H1 (cell line): ENCODE measurements at regions not wholly inside any gene's neighbourhood (a gene's known extent, or its start where the extent isn't known, plus 50 kb on each side); places are given as distances from the start of the nearest gene placed in this dataset.

ENCODE experiments used
- CTCF ChIA-PET: fragments of 300-600 bp; sonication (Branson Sonifier 250); formaldehyde crosslinking; loops from one replicate; lab custom pipeline; 2021; ENCODE audit not compliant: partially characterized antibody; lab: Charles Lee
- POLR2A ChIA-PET: fragments of 300-600 bp; sonication (Branson Sonifier 250); formaldehyde crosslinking; loops from one replicate; lab custom pipeline; 2021; ENCODE audit warnings: inconsistent platforms; ENCODE audit not compliant: partially characterized antibody; lab: Charles Lee
- DNase-seq, 2 experiments: peaks; one replicate each; pipeline versions ENCODE4 v3.0.0 to v3.0.0-alpha.2; 2010 to 2022; ENCODE audit warnings: low spot score in 2 of 2, low read depth in 1 of 2, mixed read lengths in 1 of 2
- FAIRE-seq: peaks from 2 replicates; lab custom pipeline; 2011; peaks lifted over from hg19 to GRCh38; lab: Jason Lieb, UNC
- H2AFZ ChIP-seq: 2 replicates; pipeline ENCODE4 v1.8.1; 2012; ENCODE audit warnings: low read length, inconsistent platforms
- H2AK5ac ChIP-seq: 2 replicates; pipeline ENCODE4 v1.6.1; 2013; ENCODE audit warnings: low read depth, low read length
- H2BK120ac ChIP-seq: replicated peaks from 2 replicates; pipeline ENCODE3; 2013; ENCODE audit warnings: low read depth, low read length, inconsistent platforms
- H2BK12ac ChIP-seq: 2 replicates; pipeline ENCODE4 v1.6.1; 2013; ENCODE audit warnings: low read depth, low read length
- H2BK15ac ChIP-seq: 2 replicates; pipeline ENCODE4 v1.6.1; 2013; ENCODE audit warnings: low read length
- H2BK20ac ChIP-seq: 2 replicates; pipeline ENCODE4 v1.6.1; 2013; ENCODE audit warnings: low read length
- H2BK5ac ChIP-seq: 2 replicates; pipeline ENCODE4 v1.6.1; 2013; ENCODE audit warnings: low read depth, low read length
- H3K14ac ChIP-seq: 2 replicates; pipeline ENCODE4 v1.6.1; 2013; ENCODE audit warnings: inconsistent platforms; ENCODE audit not compliant: insufficient read length
- H3K18ac ChIP-seq: 2 replicates; pipeline ENCODE4 v1.6.1; 2013; ENCODE audit warnings: low read length; ENCODE audit errors: extremely low read depth
- H3K23ac ChIP-seq: 2 replicates; pipeline ENCODE4 v1.6.1; 2013; ENCODE audit warnings: inconsistent platforms; ENCODE audit not compliant: insufficient read length
- H3K23me2 ChIP-seq: 2 replicates; pipeline ENCODE4 v1.6.1; 2013; ENCODE audit warnings: low read depth, low read length
- H3K27ac ChIP-seq: 2 replicates; pipeline ENCODE4 v1.6.1; 2011; ENCODE audit warnings: low read depth, low read length, inconsistent platforms
- H3K27me3 ChIP-seq, 4 experiments: replicated peaks in 1 of 4; 1 replicate in 1 of 4; 2 replicates in 3 of 4; pipeline versions ENCODE4 v1.6.1 to v1.8.1; 2011 to 2013; ENCODE audit warnings: low read length in 3 of 4, mild to moderate bottlenecking in 3 of 4, inconsistent platforms in 2 of 4, mixed read lengths in 2 of 4, moderate library complexity in 1 of 4; ENCODE audit not compliant: control insufficient read depth in 3 of 4, insufficient read depth in 3 of 4; ENCODE audit errors: extremely low read depth in 1 of 4
- H3K36me3 ChIP-seq, 4 experiments: 2 replicates each; pipeline versions ENCODE4 v1.6.1 to v1.8.1; 2011 to 2013; ENCODE audit warnings: mild to moderate bottlenecking in 4 of 4, low read length in 3 of 4, moderate library complexity in 2 of 4, control low read depth in 1 of 4, inconsistent platforms in 1 of 4; ENCODE audit not compliant: insufficient read depth in 4 of 4, control insufficient read depth in 2 of 4
- H3K4ac ChIP-seq: replicated peaks from 2 replicates; pipeline ENCODE3; 2013; ENCODE audit warnings: low read length, low read depth, mixed read lengths, inconsistent platforms; ENCODE audit not compliant: insufficient read length
- H3K4me1 ChIP-seq, 4 experiments: replicated peaks in 1 of 4; 1 replicate in 1 of 4; 2 replicates in 3 of 4; pipeline versions ENCODE4 v1.6.1 to v1.8.1; 2011 to 2013; ENCODE audit warnings: low read length in 3 of 4, inconsistent platforms in 2 of 4, mixed read lengths in 1 of 4; ENCODE audit not compliant: insufficient read depth in 4 of 4, control insufficient read depth in 3 of 4
- H3K4me2 ChIP-seq, 2 experiments: 2 replicates each; pipeline versions ENCODE4 v1.6.1 to v1.8.1; 2011 to 2013; ENCODE audit warnings: low read depth in 2 of 2, low read length in 2 of 2, control low read depth in 1 of 2, inconsistent platforms in 1 of 2, mild to moderate bottlenecking in 1 of 2; ENCODE audit not compliant: insufficient read depth in 1 of 2
- H3K4me3 ChIP-seq, 4 experiments: fragments of 200-600, 300-600 bp in 1 of 4; sonication (generic), shearing (Covaris generic), sonication (Bioruptor Twin) in 1 of 4; 2 replicates each; pipeline versions ENCODE4 v1.5.1 to v1.8.1; 2011 to 2016; ENCODE audit warnings: low read length in 4 of 4, low read depth in 3 of 4, control low read depth in 2 of 4, inconsistent platforms in 2 of 4, mild to moderate bottlenecking in 2 of 4, mixed read lengths in 1 of 4, moderate library complexity in 1 of 4; ENCODE audit not compliant: insufficient read depth in 2 of 4; ENCODE audit errors: extremely low read depth in 1 of 4
- H3K56ac ChIP-seq: replicated peaks from 2 replicates; pipeline ENCODE3; 2013; ENCODE audit warnings: low read depth, mild to moderate bottlenecking, mixed read lengths, low read length, inconsistent platforms; ENCODE audit not compliant: insufficient read length
- H3K79me1 ChIP-seq: 2 replicates; pipeline ENCODE4 v1.6.1; 2013; ENCODE audit warnings: low read depth, low read length, control low read depth
- H3K79me2 ChIP-seq, 2 experiments: 2 replicates each; pipeline versions ENCODE4 v1.6.1 to v1.8.1; 2012 to 2013; ENCODE audit warnings: low read length in 2 of 2, mild to moderate bottlenecking in 2 of 2, inconsistent platforms in 1 of 2; ENCODE audit not compliant: insufficient read depth in 2 of 2, control insufficient read depth in 1 of 2
- H3K9ac ChIP-seq, 4 experiments: replicated peaks in 1 of 4; 1 replicate in 1 of 4; 2 replicates in 3 of 4; pipeline versions ENCODE4 v1.6.1 to v1.8.1; 2011 to 2013; ENCODE audit warnings: low read depth in 3 of 4, low read length in 3 of 4, control low read depth in 2 of 4, mild to moderate bottlenecking in 2 of 4, moderate library complexity in 2 of 4, inconsistent platforms in 1 of 4; ENCODE audit errors: extremely low read depth in 1 of 4
- H3K9me3 ChIP-seq, 2 experiments: 2 replicates each; pipeline versions ENCODE4 v1.6.1 to v1.8.1; 2012 to 2013; ENCODE audit warnings: mild to moderate bottlenecking in 2 of 2, moderate library complexity in 2 of 2, control low read depth in 1 of 2, inconsistent platforms in 1 of 2, low read depth in 1 of 2, low read length in 1 of 2, mixed read lengths in 1 of 2; ENCODE audit not compliant: insufficient read depth in 2 of 2
- H4K20me1 ChIP-seq, 2 experiments: replicated peaks in 1 of 2; 2 replicates each; pipeline versions ENCODE3 to v1.8.1; 2011 to 2013; ENCODE audit warnings: inconsistent platforms in 2 of 2, low read length in 2 of 2, mild to moderate bottlenecking in 1 of 2; ENCODE audit not compliant: insufficient read depth in 2 of 2, control insufficient read depth in 1 of 2
- H4K5ac ChIP-seq: 2 replicates; pipeline ENCODE4 v1.6.1; 2013; ENCODE audit warnings: low read length, low read depth, mixed read lengths, inconsistent platforms; ENCODE audit not compliant: insufficient read length
- H4K8ac ChIP-seq: 2 replicates; pipeline ENCODE4 v1.8.0; 2013; ENCODE audit warnings: mild to moderate bottlenecking, moderate library complexity, low read length, inconsistent platforms; ENCODE audit not compliant: insufficient read depth; ENCODE audit errors: extremely low read depth
- H4K91ac ChIP-seq: replicated peaks from 2 replicates; pipeline ENCODE3; 2013; ENCODE audit warnings: low read length, mixed read lengths, inconsistent platforms; ENCODE audit not compliant: insufficient read length
- ATF2 ChIP-seq: IDR thresholded peaks from 2 replicates; pipeline ENCODE4 v1.6.1; 2012; ENCODE audit warnings: low read length, inconsistent platforms
- E2F6 ChIP-seq: IDR thresholded peaks from 2 replicates; pipeline ENCODE4 v1.6.1; 2012; ENCODE audit warnings: inconsistent platforms
- EZH2 ChIP-seq: fragments of 200-600 bp; sonication (generic); IDR thresholded peaks from 2 replicates; pipeline ENCODE4 v1.7.1; 2012; ENCODE audit warnings: low read depth, mild to moderate bottlenecking, moderate library complexity, low read length, inconsistent platforms; ENCODE audit not compliant: severe bottlenecking
- NRF1 ChIP-seq: IDR thresholded peaks from 2 replicates; pipeline ENCODE4 v1.6.1; 2011; ENCODE audit warnings: mild to moderate bottlenecking, low read depth, low read length, improper control_type of control experiment
- PHF8 ChIP-seq: fragments of 200-600 bp; sonication (generic); conservative IDR thresholded peaks from 2 replicates; pipeline ENCODE4 v1.7.1; 2012; ENCODE audit warnings: low read depth, mild to moderate bottlenecking, inconsistent platforms, low read length, moderate library complexity
- RXRA ChIP-seq: IDR thresholded peaks from 2 replicates; pipeline ENCODE4 v1.6.1; 2011; ENCODE audit warnings: low read depth, mild to moderate bottlenecking, low read length, moderate library complexity; ENCODE audit not compliant: insufficient read depth
- SP4 ChIP-seq: IDR thresholded peaks from 2 replicates; pipeline ENCODE4 v1.6.1; 2012; ENCODE audit warnings: low read length, inconsistent platforms
- TAF7 ChIP-seq: optimal IDR thresholded peaks from 2 replicates; pipeline ENCODE3; 2011; ENCODE audit warnings: low read depth, mild to moderate bottlenecking, inconsistent platforms, low read length, moderate library complexity, borderline replicate concordance
- WGBS, 2 experiments: shearing (Covaris generic) in 1 of 2; methylation state at CpG; one replicate each; pipeline versions ENCODE4 v1.1.6 to v1.1.7; 2013 to 2015; ENCODE audit warnings: low lambda C conversion rate in 2 of 2, mixed read lengths in 2 of 2, inconsistent platforms in 1 of 2, low coverage in 1 of 2, missing lambda C conversion rate in 1 of 2; ENCODE audit not compliant: insufficient replicate concordance in 2 of 2, insufficient coverage in 1 of 2, insufficient read length in 1 of 2; ENCODE audit errors: extremely low coverage in 1 of 2, missing lambda C conversion rate in 1 of 2; 5-methylcytosine and 5-hydroxymethylcytosine counted together

DNA sequence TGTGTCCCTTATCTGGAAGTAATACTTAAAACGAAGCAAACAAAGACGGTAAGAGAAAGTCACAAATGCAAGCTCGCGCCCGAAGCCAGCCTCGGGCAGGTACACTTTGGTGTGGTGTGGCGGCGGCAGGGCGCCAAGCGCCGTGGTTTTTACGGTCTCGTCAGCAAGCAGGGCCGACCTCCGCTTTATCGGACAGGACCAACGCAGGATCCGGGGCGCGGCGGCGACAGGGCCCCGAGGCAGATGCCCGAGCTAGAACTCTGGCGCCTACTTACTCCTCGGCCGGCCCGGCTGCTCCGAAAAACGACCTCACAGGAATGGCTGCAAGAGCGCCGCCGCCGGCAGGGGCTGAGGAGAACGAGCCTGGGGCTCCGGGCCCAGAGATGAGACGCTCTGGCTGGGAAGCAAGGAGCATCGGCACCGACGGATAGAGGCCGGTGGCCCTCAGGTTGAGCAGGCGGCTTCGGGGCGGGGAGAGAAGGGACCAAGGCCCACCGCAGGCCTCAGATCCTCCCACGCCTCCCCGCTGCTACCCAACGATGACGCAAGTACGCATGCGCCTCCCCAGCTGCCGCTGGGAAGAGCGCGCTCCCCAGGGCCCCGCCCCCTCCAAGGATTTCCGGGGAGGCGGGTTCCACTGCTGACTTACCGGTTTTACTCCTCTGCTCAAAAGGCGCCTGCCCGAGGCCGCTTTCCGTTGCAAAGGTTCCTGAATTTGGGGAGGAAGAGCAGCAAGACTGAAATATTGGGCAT is 60.6 kb downstream of the FAM217A start:
- no peaks in the 10 kb centered on the region for H3K9me3 ChIP-seq
- FAIRE-seq: no peak
- peak; percentile 85 for TF ChIP-seq PHF8
- peak; percentile 18; the same call in 1 of the 2 replicates for TF ChIP-seq ATF2
- TF ChIP-seq EZH2: no peak
- peak; percentile 35; the same call in 1 of the 2 replicates for TF ChIP-seq E2F6
- TF ChIP-seq TAF7: no peak
- TF ChIP-seq NRF1: peak; percentile 44
- TF ChIP-seq SP4: no peak
- no peak for TF ChIP-seq RXRA

More for the DNA sequence above, 60.6 kb downstream of the FAM217A start:
- Histone ChIP-seq H3K4me1 (peaks cover 4 to 9% (median 5%) of the 10 kb centered on the region in 4 experiments; a peak in 4 of 7 replicates), H3K79me2 (peaks cover 24 to 64% of the 10 kb centered on the region in 2 experiments; a peak in 3 of 4 replicates), H2AFZ (no peak overlapping the region), H2AK5ac (no peak overlapping the region), H4K8ac (peak overlapping the region; percentile 92; the same call in 1 of the 2 replicates), H3K36me3 (peaks cover 0 to 6% (median 0%) of the 10 kb centered on the region in 4 experiments; a peak in 2 of 8 replicates), H3K27me3 (no peaks in the 10 kb centered on the region), H2BK120ac (no peak overlapping the region), H3K23me2 (peaks cover 2% of the 10 kb centered on the region), H3K18ac (peak overlapping the region; percentile 89), H3K4ac (no peak overlapping the region), H3K4me2 (peak overlapping the region; percentile 79 to 84), H3K79me1 (no peaks in the 10 kb centered on the region; the same call in 1 of the 2 replicates), H3K56ac (peak overlapping the region; percentile 60), H4K91ac (peak overlapping the region; percentile 34), H3K27ac (peak overlapping the region; percentile 92), H3K23ac (no peak overlapping the region), H3K9ac (peak overlapping the region; percentile 72 to 92 (median 88)), H2BK15ac (no peak overlapping the region), H2BK5ac (peak overlapping the region; percentile 94), H3K14ac (no peak overlapping the region), H4K20me1 (peaks cover 1 to 2% of the 10 kb centered on the region in 2 experiments), H4K5ac (peak overlapping the region; percentile 82), H2BK20ac (no peak overlapping the region), H2BK12ac (no peak overlapping the region; the same call in 1 of the 2 replicates), H3K4me3 (peak overlapping the region; percentile 70 to 94 (median 88))
- DNase-seq: peak; percentile 89 to 96
- CTCF ChIA-PET: interaction anchor here (0.8 to 1.3 kb wide), 2 partner anchors 16 to 28 kb away, joined by 3 read pairs; no protein-coding TSS in a partner anchor
- POLR2A ChIA-PET: interaction anchor here (0.5 to 1.7 kb wide), 9 partner anchors 9 to 206 kb away, joined by 3 to 6 read pairs (median 3); partner anchors contain the start of gene ECI2
- WGBS, 2 experiments: 1% methylated on average over 60 of the region's 62 CpGs; no CpG with 5 or more reads in 1 of the 2 experiments
